Activated CD8-positive, alpha-beta memory T cell treated with anti-CD3 and anti-CD28 coated beads, Interleukin-2, amount 10 ng/mL, durations not matched to agents 7 days and 5 days (primary cell): ENCODE measurements at regions not wholly inside any gene's neighbourhood (a gene's known extent, or its start where the extent isn't known, plus 50 kb on each side); places are given as distances from the start of the nearest gene placed in this dataset.
"Not testable (repeated sequence)": the region's sequence is repeated elsewhere in the genome, so short reads cannot be mapped to it uniquely, and the experiment has no call there.

ENCODE experiments used
- ATAC-seq: fragments of 150-1000 bp; cut with Tn5 transposase; one replicate; pipeline ENCODE4 v1.10.0; 2021; ENCODE audit warnings: moderate library complexity
- CTCF ChIA-PET: fragments of 350-600 bp; sonication (Branson Sonifier 250); formaldehyde crosslinking; loops from one replicate; lab custom pipeline; 2021; ENCODE audit warnings: antibody characterized with exemption; lab: Charles Lee
- DNase-seq: peaks from one replicate; pipeline ENCODE4 v3.0.0-alpha.2; 2020
- H3K27ac Mint-ChIP-seq: one replicate; pipeline ENCODE4 v1.8.0; 2021; ENCODE audit warnings: mild to moderate bottlenecking, mixed read lengths
- H3K27me3 Mint-ChIP-seq: one replicate; pipeline ENCODE4 v1.8.0; 2021; ENCODE audit warnings: mixed read lengths
- H3K36me3 Mint-ChIP-seq: one replicate; pipeline ENCODE4 v1.8.0; 2021; ENCODE audit warnings: mild to moderate bottlenecking, mixed read lengths
- H3K4me1 Mint-ChIP-seq: one replicate; pipeline ENCODE4 v1.8.0; 2021; ENCODE audit warnings: mixed read lengths
- H3K4me3 Mint-ChIP-seq: one replicate; pipeline ENCODE4 v1.8.0; 2021; ENCODE audit warnings: mild to moderate bottlenecking, moderate library complexity, mixed read lengths
- H3K9me3 Mint-ChIP-seq: one replicate; pipeline ENCODE4 v1.8.0; 2022; ENCODE audit warnings: low read depth, mixed read lengths

GRCh38 chr13:82477436-82477835, 1404.8 kb downstream of the SLITRK1 start:
- no peaks in the 10 kb centered on the region for H3K4me1 Mint-ChIP-seq
- no peak for DNase-seq
- no peaks in the 10 kb centered on the region for H3K36me3 Mint-ChIP-seq
- CTCF ChIA-PET = no interaction called here
- H3K9me3 Mint-ChIP-seq = peaks cover 3% of the 10 kb centered on the region
- ATAC-seq = no peak
- no peak overlapping the region for H3K4me3 Mint-ChIP-seq
- no peak overlapping the region for H3K27ac Mint-ChIP-seq
- no peaks in the 10 kb centered on the region for H3K27me3 Mint-ChIP-seq

- DNase-seq = no peak
- no peak for ATAC-seq
- H3K4me3 Mint-ChIP-seq = no peak overlapping the region
- no peaks in the 10 kb centered on the region for H3K4me1 Mint-ChIP-seq
- H3K27ac Mint-ChIP-seq = no peak overlapping the region
- H3K27me3 Mint-ChIP-seq = no peaks in the 10 kb centered on the region
- H3K36me3 Mint-ChIP-seq = no peaks in the 10 kb centered on the region
- peaks cover 6% of the 10 kb centered on the region for H3K9me3 Mint-ChIP-seq
- CTCF ChIA-PET = no interaction called here
Observed at GRCh38 chr13:82467626-82468025, 1414.6 kb downstream of the SLITRK1 start.

- DNase-seq, H3K27me3 Mint-ChIP-seq, H3K9me3 Mint-ChIP-seq, H3K27ac Mint-ChIP-seq, H3K4me3 Mint-ChIP-seq, H3K36me3 Mint-ChIP-seq, ATAC-seq, CTCF ChIA-PET, H3K4me1 Mint-ChIP-seq: not testable (repeated sequence)
Observed at GRCh38 chr13:82459575-82459974, 1422.7 kb downstream of the SLITRK1 start.

- Mint-ChIP-seq H3K9me3 (peaks cover 7% of the 10 kb centered on the region), H3K27me3 (no peaks in the 10 kb centered on the region), H3K27ac (no peak overlapping the region), H3K36me3 (no peaks in the 10 kb centered on the region), H3K4me3 (no peak overlapping the region), H3K4me1 (no peaks in the 10 kb centered on the region)
- ATAC-seq (no peak), DNase-seq (no peak)
- CTCF ChIA-PET = no interaction called here
Observed at GRCh38 chr13:82458169-82458568, 1424.1 kb downstream of the SLITRK1 start.

GRCh38 chr13:82457548-82457947, 1424.7 kb downstream of the SLITRK1 start:
- H3K27me3 Mint-ChIP-seq, H3K9me3 Mint-ChIP-seq, H3K4me1 Mint-ChIP-seq, H3K4me3 Mint-ChIP-seq, H3K36me3 Mint-ChIP-seq, DNase-seq, ATAC-seq, CTCF ChIA-PET, H3K27ac Mint-ChIP-seq: not testable (repeated sequence)

GRCh38 chr13:82447416-82448077, 1434.7 kb downstream of the SLITRK1 start:
- no peaks in the 10 kb centered on the region for H3K27me3 Mint-ChIP-seq
- no peak overlapping the region for H3K4me3 Mint-ChIP-seq
- ATAC-seq = no peak
- H3K27ac Mint-ChIP-seq = no peak overlapping the region
- DNase-seq = no peak
- H3K36me3 Mint-ChIP-seq = no peaks in the 10 kb centered on the region
- CTCF ChIA-PET = no interaction called here
- no peaks in the 10 kb centered on the region for H3K9me3 Mint-ChIP-seq
- no peaks in the 10 kb centered on the region for H3K4me1 Mint-ChIP-seq

- no peak for ATAC-seq
- no peak for DNase-seq
- no peaks in the 10 kb centered on the region for H3K36me3 Mint-ChIP-seq
- CTCF ChIA-PET = no interaction called here
- H3K4me3 Mint-ChIP-seq = no peak overlapping the region
- no peaks in the 10 kb centered on the region for H3K27me3 Mint-ChIP-seq
- H3K4me1 Mint-ChIP-seq = no peaks in the 10 kb centered on the region
- no peaks in the 10 kb centered on the region for H3K9me3 Mint-ChIP-seq
- no peak overlapping the region for H3K27ac Mint-ChIP-seq
Observed at GRCh38 chr13:82439159-82439904, 1442.9 kb downstream of the SLITRK1 start.

GRCh38 chr13:82438320-82438719, 1444.0 kb downstream of the SLITRK1 start:
- H3K27me3 Mint-ChIP-seq = no peaks in the 10 kb centered on the region
- H3K27ac Mint-ChIP-seq = no peak overlapping the region
- no peaks in the 10 kb centered on the region for H3K9me3 Mint-ChIP-seq
- CTCF ChIA-PET = no interaction called here
- no peaks in the 10 kb centered on the region for H3K4me1 Mint-ChIP-seq
- no peak for DNase-seq
- ATAC-seq = no peak
- no peak overlapping the region for H3K4me3 Mint-ChIP-seq
- no peaks in the 10 kb centered on the region for H3K36me3 Mint-ChIP-seq

GRCh38 chr13:82436099-82436585, 1446.1 kb downstream of the SLITRK1 start:
- CTCF ChIA-PET = no interaction called here
- no peak for ATAC-seq

GRCh38 chr13:82432949-82433348, 1449.3 kb downstream of the SLITRK1 start:
- CTCF ChIA-PET = no interaction called here
- peaks cover 4% of the 10 kb centered on the region for H3K9me3 Mint-ChIP-seq
- H3K27me3 Mint-ChIP-seq = no peaks in the 10 kb centered on the region
- ATAC-seq (no peak), DNase-seq (no peak)
- H3K4me1 Mint-ChIP-seq = no peaks in the 10 kb centered on the region
- no peaks in the 10 kb centered on the region for H3K36me3 Mint-ChIP-seq
- no peak overlapping the region for H3K4me3 Mint-ChIP-seq
- H3K27ac Mint-ChIP-seq = no peak overlapping the region

More at GRCh38 chr13:82436099-82436585, 1446.1 kb downstream of the SLITRK1 start:
- peaks cover 2% of the 10 kb centered on the region for H3K9me3 Mint-ChIP-seq
- H3K4me3 Mint-ChIP-seq = no peak overlapping the region
- DNase-seq = no peak
- H3K4me1 Mint-ChIP-seq = no peaks in the 10 kb centered on the region
- no peak overlapping the region for H3K27ac Mint-ChIP-seq
- H3K36me3 Mint-ChIP-seq = no peaks in the 10 kb centered on the region
- no peaks in the 10 kb centered on the region for H3K27me3 Mint-ChIP-seq

- H3K36me3 Mint-ChIP-seq = no peaks in the 10 kb centered on the region
- H3K9me3 Mint-ChIP-seq = peaks cover 4% of the 10 kb centered on the region
- DNase-seq (no peak), ATAC-seq (no peak)
- CTCF ChIA-PET = no interaction called here
- H3K4me3 Mint-ChIP-seq = no peak overlapping the region
- H3K27ac Mint-ChIP-seq = no peak overlapping the region
- H3K27me3 Mint-ChIP-seq = no peaks in the 10 kb centered on the region
- H3K4me1 Mint-ChIP-seq = no peaks in the 10 kb centered on the region
Observed at GRCh38 chr13:82412749-82413148, 1469.5 kb downstream of the SLITRK1 start.

GRCh38 chr13:82407321-82407720, 1475.0 kb downstream of the SLITRK1 start:
- Mint-ChIP-seq H3K4me1 (no peaks in the 10 kb centered on the region), H3K27ac (no peak overlapping the region), H3K36me3 (no peaks in the 10 kb centered on the region), H3K27me3 (no peaks in the 10 kb centered on the region), H3K4me3 (no peak overlapping the region), H3K9me3 (peaks cover 9% of the 10 kb centered on the region)
- CTCF ChIA-PET = no interaction called here
- ATAC-seq (no peak), DNase-seq (no peak)

GRCh38 chr13:82374719-82375118, 1507.6 kb downstream of the SLITRK1 start:
- DNase-seq (no peak), ATAC-seq (no peak)
- CTCF ChIA-PET = no interaction called here
- no peak overlapping the region for H3K4me3 Mint-ChIP-seq
- H3K36me3 Mint-ChIP-seq = no peaks in the 10 kb centered on the region
- no peak overlapping the region for H3K27ac Mint-ChIP-seq
- no peaks in the 10 kb centered on the region for H3K4me1 Mint-ChIP-seq
- H3K27me3 Mint-ChIP-seq = no peaks in the 10 kb centered on the region
- peaks cover 8% of the 10 kb centered on the region for H3K9me3 Mint-ChIP-seq

- Mint-ChIP-seq H3K27ac (no peak overlapping the region), H3K36me3 (no peaks in the 10 kb centered on the region), H3K9me3 (peaks cover 8% of the 10 kb centered on the region), H3K4me1 (no peaks in the 10 kb centered on the region), H3K4me3 (no peak overlapping the region), H3K27me3 (no peaks in the 10 kb centered on the region)
- ATAC-seq (no peak), DNase-seq (no peak)
- CTCF ChIA-PET = no interaction called here
Observed at GRCh38 chr13:82370316-82370715, 1512.0 kb downstream of the SLITRK1 start.
